ENCODE measurements at regions not wholly inside any gene's neighbourhood (a gene's known extent, or its start where the extent isn't known, plus 50 kb on each side); places are given as distances from the start of the nearest gene placed in this dataset.
"Not testable (repeated sequence)": the region's sequence is repeated elsewhere in the genome, so short reads cannot be mapped to it uniquely, and the experiment has no call there.

DNA sequence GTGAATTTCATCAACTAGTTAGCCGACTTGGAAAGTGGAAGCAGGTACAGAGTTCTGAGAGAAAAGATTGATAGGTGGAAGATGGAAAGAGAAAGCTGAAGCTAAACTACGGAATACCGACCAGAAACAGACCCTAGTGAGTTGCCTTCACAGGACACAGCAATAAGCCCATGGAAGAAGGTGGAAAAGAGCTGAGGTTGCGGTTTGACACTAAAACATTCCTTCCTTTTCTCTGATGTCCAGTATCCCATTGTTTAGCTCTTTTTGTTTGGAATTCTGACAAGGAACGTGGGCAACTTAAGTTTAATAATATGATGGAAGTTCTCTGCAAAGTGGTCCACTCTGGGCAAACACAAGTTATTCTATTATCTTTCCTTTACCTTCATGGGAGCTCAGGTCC is 110.1 kb upstream of the ADTRP start:
- DNase-seq: no peak

DNA sequence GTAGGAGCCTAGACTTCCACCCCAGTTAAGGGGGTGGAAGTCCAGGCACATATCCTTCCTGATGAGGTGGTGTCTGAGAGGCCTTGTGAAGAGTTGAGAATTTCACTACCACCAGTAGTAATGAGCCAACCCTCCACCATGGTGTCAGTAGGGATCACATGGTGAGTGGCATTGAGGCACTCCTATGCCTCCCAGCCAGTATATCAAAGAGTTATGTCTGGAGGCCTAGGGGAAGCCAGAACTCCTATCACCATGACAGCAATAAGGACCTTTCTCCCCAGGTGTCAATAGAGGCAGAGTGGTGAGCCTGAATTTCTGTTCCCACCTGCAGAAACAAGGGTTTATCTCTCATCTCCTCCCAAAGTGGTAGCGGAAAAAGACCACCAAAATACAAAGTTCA is 106.6 kb upstream of the ADTRP start:
- DNase-seq: no peak

DNA sequence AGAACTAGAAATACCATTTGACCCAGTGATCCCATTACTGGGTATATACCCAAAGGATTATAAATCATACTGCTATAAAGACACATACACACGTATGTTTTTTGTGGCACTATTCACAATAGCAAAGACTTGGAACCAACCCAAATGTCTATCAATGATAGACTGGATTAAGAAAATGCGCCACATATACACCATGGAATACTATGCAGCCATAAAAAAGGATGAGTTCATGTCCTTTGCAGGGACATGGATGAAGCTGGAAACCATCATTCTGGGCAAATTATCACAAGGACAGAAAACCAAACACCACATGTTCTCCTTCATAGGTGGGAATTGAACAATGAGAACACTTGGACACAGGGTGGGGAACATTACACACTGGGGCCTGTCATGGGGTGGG is 104.9 kb upstream of the ADTRP start:
- DNase-seq: not testable (repeated sequence)

DNA sequence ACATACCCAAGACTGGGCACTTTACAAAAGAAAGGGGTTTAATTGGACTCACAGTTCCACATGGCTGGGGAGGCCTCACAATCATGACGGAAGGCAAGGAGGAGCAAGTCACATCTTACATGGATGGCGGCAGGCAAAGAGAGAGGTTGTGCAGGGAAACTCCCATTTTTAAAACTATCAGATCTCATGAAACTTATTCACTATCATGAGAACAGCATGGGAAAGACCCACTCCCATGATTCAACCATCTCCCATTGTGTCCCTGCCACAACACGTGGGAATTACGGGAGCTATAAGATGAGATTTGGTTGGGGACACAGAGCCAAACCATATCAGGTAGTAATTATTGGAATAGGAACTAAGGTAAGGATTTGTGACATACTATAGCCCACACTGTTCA is 101.6 kb upstream of the ADTRP start:
- not testable (repeated sequence) for DNase-seq

DNA sequence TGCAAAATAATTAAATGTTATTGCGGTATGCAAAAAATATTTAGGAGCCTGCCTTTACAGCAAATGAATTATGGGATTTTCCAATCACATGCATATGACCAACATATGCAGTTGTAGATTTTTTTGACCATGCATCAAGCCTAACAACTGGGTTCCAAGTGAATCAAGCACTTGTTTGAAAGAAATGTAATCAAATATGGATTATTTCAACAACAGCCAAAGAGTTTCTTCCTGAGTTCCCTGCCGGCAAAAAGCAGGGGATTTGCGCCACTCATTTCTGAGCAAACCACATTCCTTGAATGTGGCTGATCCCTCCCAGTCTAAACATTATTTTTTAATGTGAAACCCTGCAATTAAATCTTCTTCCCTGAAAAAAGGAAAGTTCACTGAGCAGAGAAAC is 100.1 kb upstream of the ADTRP start:
- no peak for DNase-seq

DNA sequence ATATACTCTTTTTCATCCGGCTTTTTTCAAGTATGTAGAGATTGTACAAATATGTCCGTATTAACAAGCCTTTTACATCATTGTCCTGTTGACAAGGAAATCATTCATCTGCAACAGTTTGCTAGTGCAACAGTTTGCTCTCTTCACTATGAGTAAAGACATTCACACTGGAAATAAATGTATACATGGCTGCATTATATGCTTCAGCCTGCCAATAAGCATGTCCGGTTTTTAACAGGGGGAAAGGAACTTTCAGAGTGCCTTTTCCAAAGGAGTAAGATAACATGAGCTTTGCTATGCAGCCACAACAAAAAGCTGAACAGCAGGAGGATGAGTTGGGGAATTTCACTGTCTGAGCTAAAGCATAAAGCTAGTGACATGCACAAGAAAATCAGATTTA is 99.4 kb upstream of the ADTRP start:
- DNase-seq: no peak

DNA sequence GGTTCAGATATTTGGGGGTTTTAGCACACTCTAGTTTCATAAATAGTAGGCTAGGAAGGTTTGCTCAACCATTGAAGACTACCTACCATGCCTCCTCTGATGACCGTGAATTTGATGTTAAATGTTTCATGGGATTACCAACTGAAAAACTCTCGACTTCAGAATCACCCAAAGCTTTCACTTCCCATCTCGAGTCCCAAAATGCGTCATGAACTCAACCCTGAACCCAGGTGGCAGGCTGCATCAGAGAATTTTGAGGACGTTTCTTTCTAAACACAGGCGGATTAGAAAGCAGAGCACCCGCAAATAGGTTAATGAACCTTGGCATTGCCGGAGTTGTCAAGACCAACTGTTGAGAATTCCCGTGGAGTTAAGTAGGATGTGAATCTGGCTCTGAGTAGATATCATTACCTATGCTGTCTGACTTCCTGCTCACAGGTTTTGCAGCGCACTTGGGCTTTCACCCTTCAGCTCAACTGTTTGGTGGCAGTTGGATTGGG is 98.4 kb upstream of the ADTRP start:
- DNase-seq: no peak

DNA sequence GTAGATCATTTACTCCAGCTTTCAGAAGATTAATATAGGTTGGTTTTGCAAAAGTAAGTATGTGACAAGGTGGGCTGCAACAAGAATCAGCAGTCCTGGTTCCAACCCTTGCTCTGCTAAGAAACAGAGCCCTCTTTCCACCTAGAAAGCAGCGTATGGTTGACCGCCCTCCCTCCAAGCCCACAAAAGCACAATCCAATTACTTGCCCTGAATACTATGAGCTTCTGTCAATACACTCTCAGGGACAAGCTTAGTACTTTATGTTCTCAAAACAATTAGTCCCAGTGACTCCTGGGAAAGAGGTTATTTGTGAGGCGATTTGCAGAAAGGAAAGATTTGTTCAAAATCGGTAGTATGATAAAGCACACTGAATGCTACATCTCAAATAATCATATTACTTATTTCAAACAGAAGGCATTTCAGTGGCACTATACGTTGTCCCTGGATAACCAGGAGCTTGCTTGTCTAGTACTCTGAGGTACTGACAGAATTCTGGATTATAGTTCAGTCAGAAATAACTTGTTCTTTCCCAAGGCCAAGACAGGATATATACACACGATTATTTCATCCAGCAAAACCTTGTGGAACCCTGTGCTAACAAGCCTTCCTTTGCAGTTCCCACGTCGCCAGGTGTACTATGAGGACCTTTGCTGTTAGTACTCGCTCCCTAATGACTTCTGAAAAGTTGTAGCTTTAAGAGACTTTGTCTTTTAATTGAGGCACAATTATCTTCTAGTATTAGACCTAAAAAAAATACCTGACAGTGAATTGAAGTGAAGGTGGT is 96.9 kb upstream of the ADTRP start:
- DNase-seq: no peak

DNA sequence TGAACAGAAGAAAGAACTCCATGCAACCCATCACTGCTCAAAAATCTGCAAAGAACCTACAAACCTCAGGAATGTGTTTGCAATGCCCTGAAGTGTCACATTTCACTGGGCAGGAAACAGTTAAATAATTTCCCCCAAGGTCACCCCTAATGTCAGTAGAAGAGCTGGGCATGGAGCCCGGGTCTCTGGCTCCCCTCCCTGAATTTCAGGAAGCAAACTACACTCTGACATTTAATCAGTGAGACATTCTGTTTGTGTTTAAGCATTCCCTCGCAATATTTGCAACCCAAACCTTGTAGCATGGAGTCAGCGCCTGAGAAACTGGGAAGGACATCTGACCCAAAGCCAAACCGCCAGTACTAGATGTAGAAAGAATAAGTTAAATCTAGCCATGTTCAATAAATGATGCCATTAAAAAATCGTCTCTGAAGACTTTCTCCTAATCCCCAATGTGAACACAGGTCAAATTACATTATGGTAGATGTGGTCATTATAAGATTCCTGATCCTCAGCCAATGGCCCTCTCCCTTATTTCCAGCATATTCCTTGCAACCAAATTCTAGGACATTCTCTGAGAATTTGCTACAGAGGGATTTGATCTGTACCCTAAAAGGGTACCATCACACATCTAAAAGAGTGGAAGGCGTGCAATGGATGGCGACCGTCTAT is 91.2 kb upstream of the ADTRP start:
- no peak for DNase-seq

DNA sequence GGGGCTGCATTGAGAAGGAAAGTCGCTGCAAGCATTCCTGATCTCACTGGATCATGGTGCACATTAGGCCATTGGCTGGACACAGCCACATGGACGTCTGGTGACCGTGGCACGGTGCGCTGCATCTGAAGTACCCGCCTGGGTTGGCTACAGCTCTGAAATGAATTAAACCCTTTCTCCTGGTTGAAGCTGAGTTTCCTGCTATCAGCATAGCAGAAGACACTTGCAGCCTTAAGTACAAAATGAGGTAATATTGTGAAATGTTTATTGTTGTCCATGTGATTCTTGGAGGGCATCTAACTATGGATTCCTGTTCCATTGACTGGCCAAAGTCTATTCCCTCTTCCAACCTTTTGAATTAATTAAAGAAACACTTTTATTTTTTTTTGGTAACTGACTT is 89.8 kb upstream of the ADTRP start:
- DNase-seq: no peak

DNA sequence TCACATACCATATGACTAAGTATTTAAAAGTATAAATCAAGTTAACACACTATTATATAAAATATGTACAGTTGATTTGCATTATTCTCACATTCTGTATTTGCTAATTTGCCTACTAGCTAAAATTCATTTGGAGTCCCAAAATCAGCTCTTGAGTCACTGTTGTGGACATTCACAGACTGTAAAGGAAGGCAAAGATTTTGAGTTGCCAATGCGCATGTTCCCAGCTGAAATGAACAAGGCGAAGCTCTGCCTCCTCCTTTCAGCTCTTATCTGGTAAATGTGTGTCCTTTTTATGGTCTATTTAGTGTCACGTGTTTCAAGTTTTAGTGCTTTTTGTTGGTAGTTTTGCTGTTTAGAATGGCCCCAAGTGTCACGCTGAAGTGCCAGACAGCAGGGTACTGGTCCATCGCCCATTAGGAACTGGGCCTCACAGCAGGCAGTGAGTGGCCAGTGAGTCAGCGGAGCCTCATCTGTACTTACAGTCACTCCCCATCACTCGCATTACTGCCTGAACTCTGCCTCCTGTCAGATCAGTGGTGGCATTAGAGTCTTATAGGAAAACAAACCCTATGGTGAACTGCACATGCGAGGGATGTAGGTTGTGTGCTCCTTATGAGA is 87.2 kb upstream of the ADTRP start:
- DNase-seq: no peak

DNA sequence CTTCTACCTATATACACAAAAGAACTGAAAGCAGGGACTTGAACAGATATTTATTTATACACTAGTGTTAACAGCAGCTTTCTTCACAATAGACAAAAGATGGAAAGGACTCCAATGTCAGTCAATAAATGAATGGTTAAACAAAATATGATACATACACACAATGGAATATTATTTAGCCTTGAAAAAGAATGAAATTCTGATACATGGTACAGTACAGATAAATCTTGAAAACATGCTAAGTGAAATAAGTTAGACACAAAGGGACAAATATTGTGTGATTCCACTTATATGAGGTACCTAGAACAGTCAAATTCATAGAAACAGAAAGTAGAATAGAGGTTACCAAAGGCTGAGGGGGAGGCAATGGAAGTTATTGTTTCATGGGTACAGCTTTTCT is 79.8 kb upstream of the ADTRP start:
- no peak for DNase-seq

DNA sequence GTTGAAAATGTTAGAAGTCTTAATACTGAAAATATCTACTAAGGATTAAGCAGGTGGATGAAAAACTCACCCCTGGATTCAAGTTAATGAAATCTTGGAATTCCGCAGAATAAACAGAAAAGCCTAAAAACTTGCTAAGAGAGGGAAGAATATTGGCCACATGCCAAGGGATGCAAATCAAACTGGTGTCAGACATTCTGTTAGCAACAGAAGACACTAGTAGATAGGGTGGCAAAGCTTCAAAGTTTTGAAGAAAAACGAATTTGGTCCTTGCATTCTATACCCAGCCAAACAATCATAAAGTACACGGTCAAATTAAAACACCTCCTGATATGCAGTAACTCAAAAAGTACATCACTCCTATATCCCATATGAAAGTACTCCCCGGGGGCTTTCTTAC is 77.1 kb upstream of the ADTRP start:
- no peak for DNase-seq

DNA sequence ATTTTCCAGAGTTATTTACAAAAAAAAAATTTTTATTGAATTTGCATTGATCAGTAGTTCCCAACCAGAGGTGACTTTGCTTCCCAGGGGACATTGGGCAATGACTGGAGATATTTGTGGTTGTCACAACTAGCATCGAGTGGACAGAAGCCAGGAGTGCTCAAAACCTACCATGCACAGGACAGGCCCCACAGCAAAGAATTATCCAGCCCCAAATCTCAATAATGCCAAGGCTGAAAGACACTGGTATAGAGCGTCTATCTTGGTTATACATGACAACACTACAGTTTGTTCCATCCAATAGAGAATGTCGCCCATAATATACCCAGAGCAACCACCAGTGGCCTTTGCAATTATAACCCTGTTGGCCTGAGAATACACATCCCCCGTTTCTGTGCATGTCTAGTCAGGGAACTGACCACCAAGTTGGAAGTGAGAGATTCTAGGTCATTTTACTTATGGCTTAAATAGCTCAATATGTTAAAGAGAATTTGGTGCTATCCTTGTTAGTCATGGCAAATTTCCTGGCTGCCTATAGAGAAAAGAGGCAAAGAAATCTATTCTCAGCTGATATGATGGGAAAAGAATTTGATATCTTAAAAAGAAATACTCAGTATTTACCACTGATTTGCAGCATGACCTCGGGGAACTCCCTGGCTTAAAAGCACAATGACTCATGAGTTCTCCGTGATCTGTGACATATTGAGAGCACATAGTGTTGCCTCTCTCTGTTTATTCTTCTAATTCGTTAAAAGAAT is 76.0 kb upstream of the ADTRP start:
- no peak for DNase-seq

DNA sequence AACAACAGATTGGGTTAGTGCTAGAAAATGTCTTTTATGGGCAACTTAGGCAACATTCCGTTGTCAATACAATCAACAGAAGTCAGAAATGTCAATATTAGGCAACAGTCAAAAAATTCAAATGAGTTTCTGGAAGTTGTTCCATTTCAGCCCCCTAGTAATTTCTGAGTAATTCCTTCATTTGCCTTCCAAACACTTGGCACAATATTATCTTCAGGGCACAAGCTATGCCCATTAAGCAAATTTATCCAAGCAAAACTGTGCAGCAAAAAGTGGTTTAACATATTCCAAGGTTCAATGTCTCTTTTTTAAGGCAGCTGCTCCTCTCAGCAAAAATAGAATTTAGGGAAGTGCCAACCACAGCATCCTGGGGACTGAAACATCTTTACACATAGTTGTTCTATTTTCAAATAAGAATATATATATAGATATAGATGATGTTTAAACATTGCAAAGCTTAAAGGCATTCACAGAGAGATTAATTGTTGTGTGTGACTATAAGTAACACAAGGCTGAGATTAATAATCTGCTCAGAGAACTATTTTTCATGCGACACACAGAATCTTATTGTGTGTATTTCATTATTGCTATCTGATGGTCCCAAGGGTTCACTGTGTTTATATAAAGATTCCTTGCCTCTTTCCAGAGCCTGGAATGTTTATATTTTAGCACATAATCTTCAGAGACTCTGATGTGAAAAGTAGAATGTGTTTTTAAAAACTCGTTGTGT is 75.2 kb upstream of the ADTRP start:
- no peak for DNase-seq

DNA sequence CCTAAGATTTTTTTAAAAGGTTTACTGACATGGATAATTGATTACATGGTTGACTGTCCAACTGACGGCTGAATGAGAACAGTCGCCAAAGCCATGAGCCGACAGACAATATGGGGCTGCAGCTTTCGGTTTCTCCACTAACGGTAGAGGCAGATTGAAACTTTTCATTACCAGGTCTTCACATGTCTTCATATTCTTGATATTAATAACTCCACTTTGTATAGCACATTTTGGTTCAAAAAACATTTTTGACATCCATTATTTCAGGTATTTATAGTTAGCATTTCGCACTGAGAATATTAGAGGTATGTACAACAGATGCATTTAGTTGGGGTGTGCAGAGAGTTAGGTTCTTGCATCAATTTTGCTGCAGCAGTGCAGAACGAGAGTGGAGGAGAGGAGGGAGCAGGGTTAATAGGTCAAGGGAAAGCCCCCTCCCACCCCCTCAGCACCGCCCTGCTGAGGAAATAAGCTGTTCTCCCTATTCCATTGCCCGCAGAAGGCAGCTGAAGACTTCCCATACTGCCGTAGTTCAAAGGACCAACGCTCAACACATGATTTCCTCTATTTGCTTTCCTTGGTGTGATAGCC is 73.6 kb upstream of the ADTRP start:
- no peak for DNase-seq

DNA sequence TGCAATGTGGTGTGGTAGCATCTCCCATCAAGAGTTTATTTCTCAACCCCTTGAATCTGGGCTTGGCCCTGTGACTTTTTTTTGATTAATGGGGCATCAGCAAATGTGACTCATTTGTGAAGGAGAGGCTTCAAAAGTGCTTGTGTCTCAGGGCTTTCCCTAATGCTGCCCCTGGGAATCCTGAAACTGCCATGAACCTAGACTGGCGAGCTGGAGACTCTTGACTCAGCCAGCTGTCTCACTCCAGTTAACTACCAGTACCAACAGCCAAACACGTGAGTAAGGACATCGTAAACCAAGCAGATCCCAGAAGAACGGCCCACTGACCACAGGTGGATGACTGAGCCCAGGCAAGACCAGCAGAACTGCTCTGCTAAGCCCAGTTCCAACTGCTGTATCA is 72.8 kb upstream of the ADTRP start:
- peak; percentile 78 for DNase-seq

DNA sequence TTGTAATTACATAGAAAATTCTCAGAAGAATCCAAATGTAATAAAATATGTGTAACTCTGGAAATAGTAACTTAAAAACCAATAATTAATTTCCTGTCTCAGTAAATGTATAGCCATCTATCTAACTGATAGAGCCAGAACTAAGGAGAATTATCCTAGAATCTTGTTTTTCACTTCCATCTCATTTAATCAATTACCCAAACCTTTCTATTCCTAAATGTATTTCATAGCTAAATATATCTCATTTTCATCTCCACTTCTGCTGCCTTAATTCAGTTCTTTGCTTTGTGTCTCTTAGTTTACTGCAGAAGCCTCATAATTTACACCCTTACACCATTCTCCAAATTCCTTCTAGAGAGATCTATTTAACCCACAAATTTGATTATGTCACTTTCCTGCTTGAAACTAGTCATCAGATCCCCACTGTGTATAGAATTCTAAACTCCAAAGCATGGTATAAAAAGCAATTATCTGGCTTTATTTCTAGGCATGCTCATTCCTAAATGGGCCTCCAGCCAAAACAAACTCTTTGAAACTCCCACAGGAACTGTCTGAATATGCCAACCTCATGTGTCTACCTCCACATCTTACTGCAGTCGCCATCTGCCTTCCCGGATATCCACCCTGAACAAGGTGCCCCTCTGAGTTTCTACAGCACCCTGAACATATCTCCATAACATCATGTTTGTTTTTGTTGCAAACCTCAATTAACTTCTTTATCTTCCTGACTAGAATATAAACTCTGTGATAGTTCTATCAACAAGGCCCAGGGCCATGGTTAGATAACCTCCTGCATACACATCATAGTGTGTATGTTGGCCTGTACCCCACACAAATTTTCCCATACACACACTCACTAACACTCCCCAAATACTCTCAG is 70.5 kb upstream of the ADTRP start:
- DNase-seq: no peak

DNA sequence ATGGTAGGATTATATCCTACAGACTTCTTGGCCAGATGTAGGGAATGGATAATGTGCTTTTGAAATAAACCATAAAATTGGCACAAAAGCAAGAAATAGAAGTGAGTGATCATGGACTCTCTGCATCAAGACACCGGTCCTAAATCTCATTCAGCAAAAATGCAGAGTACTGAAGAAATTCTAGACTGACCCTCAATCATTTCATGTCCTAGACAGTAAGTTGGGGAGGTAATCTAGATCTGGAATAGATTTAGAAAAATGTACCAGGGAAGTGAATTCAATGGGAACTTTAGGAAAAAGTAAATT is 69.7 kb upstream of the ADTRP start:
- no peak for DNase-seq

DNA sequence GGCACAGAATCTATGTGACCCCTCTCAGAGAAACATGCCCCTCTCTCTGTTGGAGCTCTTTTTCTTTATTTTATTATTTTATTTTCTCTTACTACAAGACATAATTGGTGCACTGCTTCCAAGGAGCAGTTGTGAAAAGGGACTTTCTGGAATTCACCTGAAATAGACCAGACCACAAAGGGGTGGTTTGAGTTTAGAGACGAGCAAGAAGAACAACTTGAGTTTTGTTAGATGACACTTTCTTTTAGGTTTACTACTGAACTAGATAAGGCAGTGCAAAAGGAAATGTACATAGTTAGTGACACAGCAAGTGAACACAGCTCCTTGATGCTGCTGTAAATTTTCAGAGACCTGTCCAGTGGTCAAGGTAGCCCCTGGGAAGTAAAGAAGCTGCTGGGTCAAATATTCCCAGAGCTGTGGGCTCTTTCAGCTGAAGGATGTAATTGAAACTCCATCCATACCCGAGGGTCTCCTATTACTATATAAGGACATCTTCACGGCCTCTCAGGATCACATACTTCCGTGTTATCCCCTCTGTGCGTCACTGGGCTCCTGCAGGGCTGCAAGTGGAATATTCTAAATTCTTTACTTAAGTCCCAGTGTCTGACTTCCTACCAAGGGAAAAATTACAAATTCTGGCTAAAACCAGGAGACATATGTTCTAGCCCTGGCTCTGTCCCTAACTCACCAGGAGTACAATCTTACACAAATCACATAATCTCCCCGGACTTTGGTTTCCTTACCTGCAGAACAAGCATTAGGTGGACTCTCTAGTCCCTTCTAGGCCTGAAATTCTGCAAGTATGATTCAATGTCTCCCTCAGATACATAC is 69.1 kb upstream of the ADTRP start:
- no peak for DNase-seq

Measured in GOT3 (cell line).